ENCODE measurements at regions not wholly inside any gene's neighbourhood (a gene's known extent, or its start where the extent isn't known, plus 50 kb on each side); places are given as distances from the start of the nearest gene placed in this dataset.

- H3K9me2 ChIP-seq (ENCODE audit: insufficient read depth): no peaks in the 10 kb centered on the region
- RAD21 ChIA-PET (ENCODE audit: low non-redundant PET in 1 of 2, low total read pairs in 2 of 2, uncharacterized antibody in 2 of 2, unreplicated experiment in 2 of 2): no interaction called here
Measured at GRCh38 chr15:45991863-45992262, 357.0 kb downstream of the SQOR start.

More at GRCh38 chr15:45991863-45992262, 357.0 kb downstream of the SQOR start:
- H3K4me2 ChIP-seq (ENCODE audit: low read length): no peak overlapping the region
- H3K79me2 ChIP-seq (ENCODE audit: insufficient read depth, low read length): no peaks in the 10 kb centered on the region
- no peak overlapping the region for H3K27ac ChIP-seq (ENCODE audit: low read depth, low read length)
- H2AFZ ChIP-seq (ENCODE audit: low read depth, low read length, poor library complexity, severe bottlenecking): no peak overlapping the region
- ATAC-seq: no peak
- POLR2A ChIA-PET: no interaction called here
- intact Hi-C loops (cut with micrococcal nuclease): no loop called here
- H4K20me1 ChIP-seq (ENCODE audit: insufficient read depth): no peaks in the 10 kb centered on the region
- H3K4me1 ChIP-seq (ENCODE audit: control insufficient read depth in 1 of 2, insufficient read depth in 2 of 2, low read length in 2 of 2): no peaks in the 10 kb centered on the region
- H3K9ac ChIP-seq (ENCODE audit: low read length): no peak overlapping the region
- no peaks in the 10 kb centered on the region for H3K27me3 ChIP-seq (ENCODE audit: insufficient read depth, low read length)
- DNase-seq (ENCODE audit: low read depth, low spot score): no peak
- no TSS peak for BruUV-seq (replicated peaks)
- CTCF ChIA-PET: no interaction called here
- TF ChIP-seq ZFX (IDR thresholded peaks at IDR 0.05): no peak
- TF ChIP-seq EZH2phosphoT487 (IDR thresholded peaks at IDR 0.05; ENCODE audit: borderline replicate concordance): no peak
- no peak for TF ChIP-seq JUND (IDR thresholded peaks at IDR 0.05)
- no peak for TF ChIP-seq SRF (IDR thresholded peaks at IDR 0.05; ENCODE audit: low read depth)
- TF ChIP-seq POLR2A (IDR thresholded peaks at IDR 0.05; ENCODE audit: borderline replicate concordance, extremely low read depth, insufficient read depth, insufficient read length): no peak
- no peak for TF ChIP-seq SP1 (IDR thresholded peaks at IDR 0.05; ENCODE audit: low read depth)
- no peak for TF ChIP-seq CEBPB (IDR thresholded peaks at IDR 0.05; ENCODE audit: low read depth)
- no peak for TF ChIP-seq MAX (IDR thresholded peaks at IDR 0.05)
- no peak for TF ChIP-seq ZNF274 (IDR thresholded peaks at IDR 0.05; ENCODE audit: low read depth, low read length)
- TF ChIP-seq ATF3 (IDR thresholded peaks at IDR 0.05): no peak
- TF ChIP-seq RAD21 (IDR thresholded peaks at IDR 0.05; ENCODE audit: low read depth): no peak
- no peak for TF ChIP-seq CBX3 (IDR thresholded peaks at IDR 0.05; ENCODE audit: low read depth)
- no peak for TF ChIP-seq REST (IDR thresholded peaks at IDR 0.05; ENCODE audit: low read depth)
- no peak for TF ChIP-seq EGR1 (IDR thresholded peaks at IDR 0.05; ENCODE audit: low read depth)
- no peaks in the 10 kb centered on the region for H3K36me3 ChIP-seq (ENCODE audit: control insufficient read depth in 1 of 2, insufficient read depth in 2 of 2, low read length in 2 of 2)
- peaks cover 0 to 10% of the 10 kb centered on the region in 2 experiments; a peak in 2 of 4 replicates for H3K9me3 ChIP-seq (ENCODE audit: control insufficient read depth in 1 of 2, insufficient read depth in 1 of 2, low read depth in 1 of 2, low read length in 2 of 2)
- no peak overlapping the region for H3K4me3 ChIP-seq (replicated peaks in 1 of 2; ENCODE audit: low read depth in 1 of 2, low read length in 2 of 2)

Measured in HCT116 (cell line).